ENCODE measurements at regions not wholly inside any gene's neighbourhood (a gene's known extent, or its start where the extent isn't known, plus 50 kb on each side); places are given as distances from the start of the nearest gene placed in this dataset.

GRCh38 chr6:74213995-74214394 lies 518.0 kb downstream of the CD109 start:
- TF ChIP-seq CTCF (IDR thresholded peaks at IDR 0.05) (no peak), POLR2AphosphoS5 (IDR thresholded peaks at IDR 0.05) (no peak), POLR2A (IDR thresholded peaks at IDR 0.05) (no peak), EP300 (IDR thresholded peaks at IDR 0.05) (no peak)

Data from upper lobe of left lung (tissue), 4 donors.